Chondrocyte (in vitro differentiated cells): ENCODE measurements at regions not wholly inside any gene's neighbourhood (a gene's known extent, or its start where the extent isn't known, plus 50 kb on each side); places are given as distances from the start of the nearest gene placed in this dataset.

Experiments
- DNase-seq: peaks from one replicate; pipeline ENCODE4 v3.0.0; 2021; ENCODE audit warnings: mixed read lengths, low spot score
- H3K27ac Mint-ChIP-seq: one replicate; pipeline ENCODE4 v1.8.0; 2021; ENCODE audit warnings: mild to moderate bottlenecking, moderate library complexity, mixed read lengths; ENCODE audit not compliant: unreplicated experiment
- H3K27me3 Mint-ChIP-seq: 2 replicates; pipeline ENCODE4 v1.8.0; 2021; ENCODE audit warnings: low read depth, mixed read lengths
- H3K36me3 Mint-ChIP-seq: 2 replicates; pipeline ENCODE4 v1.8.0; 2021; ENCODE audit warnings: low read depth, mixed read lengths
- H3K4me1 Mint-ChIP-seq: 2 replicates; pipeline ENCODE4 v1.8.0; 2021; ENCODE audit warnings: low read depth, mild to moderate bottlenecking, mixed read lengths
- H3K4me3 Mint-ChIP-seq: one replicate; pipeline ENCODE4 v1.8.0; 2021; ENCODE audit warnings: mild to moderate bottlenecking, moderate library complexity, mixed read lengths; ENCODE audit not compliant: unreplicated experiment
- H3K9me3 Mint-ChIP-seq: 2 replicates; pipeline ENCODE4 v1.8.0; 2021; ENCODE audit warnings: low read depth, mixed read lengths
- CTCF ChIP-seq: fragments of 200-600 bp; sonication (generic); IDR thresholded peaks from 2 replicates; pipeline ENCODE4 v1.5.0; 2021; ENCODE audit warnings: antibody characterized with exemption, mild to moderate bottlenecking, moderate library complexity

- peaks cover 5% of the 10 kb centered on the region for H3K4me1 Mint-ChIP-seq
- TF ChIP-seq CTCF: no peak
- peaks cover 11% of the 10 kb centered on the region for H3K27me3 Mint-ChIP-seq
- H3K27ac Mint-ChIP-seq: no peak overlapping the region
- H3K4me3 Mint-ChIP-seq: no peak overlapping the region
- no peak for DNase-seq
- peaks cover 5% of the 10 kb centered on the region for H3K9me3 Mint-ChIP-seq
- no peaks in the 10 kb centered on the region for H3K36me3 Mint-ChIP-seq
Measured at GRCh38 chr2:51990684-51991083, 958.8 kb upstream of the NRXN1 start.

DNA sequence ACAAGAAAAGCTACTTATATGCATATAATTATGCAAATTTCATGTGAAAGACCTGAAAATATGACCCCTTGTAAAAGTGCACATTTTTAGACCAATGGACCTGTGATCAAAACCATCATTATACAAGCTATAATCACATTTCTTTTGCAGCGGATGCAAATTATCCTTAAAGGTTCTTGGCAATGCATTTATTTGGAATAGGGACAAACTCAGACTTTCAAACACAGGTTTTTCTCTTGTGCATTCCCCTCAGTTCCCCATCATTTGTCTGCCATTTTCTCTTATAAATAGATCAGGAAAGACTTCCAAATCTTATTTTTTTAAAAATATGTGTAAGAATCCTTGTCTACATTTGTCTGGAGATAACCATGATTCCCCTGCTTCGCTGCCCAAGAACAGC, 954.2 kb upstream of the NRXN1 start:
- Mint-ChIP-seq H3K9me3 (no peaks in the 10 kb centered on the region), H3K27me3 (peaks cover 16% of the 10 kb centered on the region)
- no peak for TF ChIP-seq CTCF

DNA sequence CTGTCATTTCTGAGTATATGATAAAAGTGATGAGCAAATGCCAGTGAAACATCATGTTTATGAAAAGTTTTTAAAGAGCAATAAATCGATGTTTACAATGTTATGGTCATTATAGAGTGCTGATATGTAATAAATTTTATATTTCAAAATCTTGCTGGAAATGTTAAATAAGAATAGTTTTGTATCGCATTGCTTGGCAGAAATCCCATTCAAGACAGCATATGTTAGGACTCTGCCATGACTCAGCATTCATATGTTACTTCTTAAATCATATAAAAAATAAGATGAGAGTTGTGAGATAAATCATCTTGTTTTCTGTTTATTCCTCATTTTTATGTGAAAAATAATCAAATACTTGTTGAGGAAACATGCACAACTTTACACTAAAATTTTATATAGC, 949.9 kb upstream of the NRXN1 start:
- DNase-seq: no peak
- no peaks in the 10 kb centered on the region for H3K4me1 Mint-ChIP-seq
- no peak overlapping the region for H3K27ac Mint-ChIP-seq
- no peaks in the 10 kb centered on the region for H3K9me3 Mint-ChIP-seq
- TF ChIP-seq CTCF: no peak
- H3K36me3 Mint-ChIP-seq: no peaks in the 10 kb centered on the region
- peaks cover 19% of the 10 kb centered on the region for H3K27me3 Mint-ChIP-seq
- no peak overlapping the region for H3K4me3 Mint-ChIP-seq

More for the DNA sequence above, 954.2 kb upstream of the NRXN1 start:
- no peak overlapping the region for H3K4me3 Mint-ChIP-seq
- H3K27ac Mint-ChIP-seq: no peak overlapping the region
- DNase-seq: no peak
- H3K4me1 Mint-ChIP-seq: no peaks in the 10 kb centered on the region
- H3K36me3 Mint-ChIP-seq: no peaks in the 10 kb centered on the region

DNA sequence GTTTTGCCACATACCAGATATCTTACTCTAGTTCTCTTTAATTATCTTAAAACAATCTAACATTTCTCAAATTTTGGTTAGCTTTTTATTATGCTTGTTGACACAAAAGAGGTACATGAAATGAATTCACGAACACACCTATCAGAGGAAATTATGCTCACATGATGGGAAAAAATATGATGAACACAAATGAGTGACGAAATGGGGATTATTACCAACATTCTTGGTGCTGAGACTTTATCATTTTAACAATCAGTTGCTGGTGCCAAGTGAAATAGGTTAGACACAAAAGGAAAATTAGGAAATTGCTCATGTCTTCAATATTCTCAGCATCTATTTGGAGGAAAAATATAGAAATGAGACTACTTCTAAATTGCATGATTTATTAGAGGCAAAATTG, 944.7 kb upstream of the NRXN1 start:
- no peak for TF ChIP-seq CTCF
- Mint-ChIP-seq H3K9me3 (no peaks in the 10 kb centered on the region), H3K36me3 (no peaks in the 10 kb centered on the region), H3K27me3 (peaks cover 17% of the 10 kb centered on the region), H3K4me3 (no peak overlapping the region), H3K27ac (no peak overlapping the region), H3K4me1 (no peaks in the 10 kb centered on the region)
- no peak for DNase-seq

GRCh38 chr2:51971136-51971535, 939.2 kb upstream of the NRXN1 start:
- Mint-ChIP-seq H3K4me3 (no peak overlapping the region), H3K9me3 (peaks cover 8% of the 10 kb centered on the region), H3K27me3 (peaks cover 3% of the 10 kb centered on the region), H3K36me3 (no peaks in the 10 kb centered on the region), H3K27ac (no peak overlapping the region), H3K4me1 (no peaks in the 10 kb centered on the region)
- TF ChIP-seq CTCF: no peak
- no peak for DNase-seq
